ENCODE measurements at regions not wholly inside any gene's neighbourhood (a gene's known extent, or its start where the extent isn't known, plus 50 kb on each side); places are given as distances from the start of the nearest gene placed in this dataset.

GRCh38 chr5:61604076-61605025, 272.3 kb downstream of the ZSWIM6 start (continued):
- TF ChIP-seq ZNF274 (IDR thresholded peaks at IDR 0.05; ENCODE audit: borderline replicate concordance, extremely low read depth, low read length) (no peak), CTCF (IDR thresholded peaks at IDR 0.05; ENCODE audit: control extremely low read depth in 1 of 3, insufficient read depth in 1 of 3, low read depth in 1 of 3, low read length in 3 of 3) (no peak), BACH1 (IDR thresholded peaks at IDR 0.05; ENCODE audit: low read length) (no peak), CBX8 (IDR thresholded peaks at IDR 0.05; ENCODE audit: borderline replicate concordance, low read depth, low read length) (no peak), POLR2A (IDR thresholded peaks at IDR 0.05; ENCODE audit: control extremely low read depth in 1 of 2, low read depth in 2 of 2, low read length in 2 of 2) (no peak), RAD21 (IDR thresholded peaks at IDR 0.05 in 1 of 2, conservative IDR thresholded peaks at IDR 0.05 in 1 of 2; ENCODE audit: low read depth in 2 of 2, low read length in 2 of 2) (no peak)
